Coronary artery (tissue), 2 donors: ENCODE measurements at regions not wholly inside any gene's neighbourhood (a gene's known extent, or its start where the extent isn't known, plus 50 kb on each side); places are given as distances from the start of the nearest gene placed in this dataset.

ENCODE experiments used
- DNase-seq: peaks from one replicate; pipeline ENCODE4 v3.0.0-alpha.2; 2017; ENCODE audit warnings: low spot score
- H3K27ac ChIP-seq, 2 donors: fragments of 200-600 bp; sonication (generic); one replicate each; pipeline ENCODE4 v1.5.1; 2016 to 2019
- H3K4me3 ChIP-seq: fragments of 200-600 bp; sonication (generic); 2 replicates; pipeline ENCODE4 v1.5.1; 2016; ENCODE audit warnings: mild to moderate bottlenecking, moderate library complexity
- CTCF ChIP-seq: fragments of 200-600 bp; sonication (generic); IDR thresholded peaks from one replicate; pipeline ENCODE4 v1.5.1; 2019; ENCODE audit warnings: antibody characterized with exemption

- TF ChIP-seq CTCF: no peak
- no peak overlapping the region for H3K4me3 ChIP-seq
- DNase-seq: no peak
These were observed 642.3 kb downstream of the GATA3 start for GRCh38 chr10:8696746-8697145.

DNA sequence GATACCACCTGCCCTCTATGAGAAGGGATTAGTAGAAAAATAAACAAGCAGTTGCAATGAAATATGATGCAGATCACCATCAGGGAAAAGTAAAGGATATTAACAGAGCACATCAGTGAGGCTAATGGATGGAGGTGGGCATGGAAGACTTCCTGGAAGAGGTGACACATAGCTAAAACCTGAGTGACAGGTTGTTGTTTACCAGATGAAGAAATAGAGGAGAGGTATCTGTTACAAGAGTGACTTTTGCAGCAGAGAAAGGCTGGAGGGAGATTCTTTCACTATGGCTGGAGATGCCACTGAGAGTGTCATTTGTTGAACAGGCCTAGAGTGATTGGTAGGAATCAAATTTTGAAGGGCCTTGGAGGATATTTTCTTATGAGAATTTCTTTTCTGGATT lies 646.2 kb downstream of the GATA3 start:
- TF ChIP-seq CTCF: no peak
- DNase-seq: no peak
- Histone ChIP-seq H3K4me3 (no peak overlapping the region), H3K27ac (no peak overlapping the region)

More at GRCh38 chr10:8696746-8697145, 642.3 kb downstream of the GATA3 start:
- H3K27ac ChIP-seq: no peak overlapping the region

- H3K27ac ChIP-seq: no peak overlapping the region
- TF ChIP-seq CTCF: no peak
- H3K4me3 ChIP-seq: no peak overlapping the region
- no peak for DNase-seq
These were observed 647.7 kb downstream of the GATA3 start for GRCh38 chr10:8702181-8702580.

DNA sequence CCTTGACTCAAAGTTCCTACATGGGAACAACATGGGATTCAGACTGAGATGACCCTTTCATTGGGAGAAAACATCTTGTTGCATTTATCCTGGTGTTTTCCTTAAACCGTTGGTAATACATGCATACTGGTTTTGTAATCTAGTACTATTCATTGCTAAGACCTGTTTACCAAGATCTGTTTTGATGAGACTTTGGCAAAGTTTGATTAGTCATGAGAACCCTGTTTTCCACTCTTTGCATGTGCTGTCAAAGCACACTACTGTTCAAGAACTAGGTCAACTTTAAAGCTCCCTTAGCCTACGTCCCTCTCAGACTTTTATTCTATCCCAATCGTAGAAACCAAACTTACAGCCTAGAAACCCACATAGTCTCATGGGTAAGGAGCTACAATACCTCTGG lies 650.9 kb downstream of the GATA3 start:
- DNase-seq: no peak
- Histone ChIP-seq H3K27ac (no peak overlapping the region), H3K4me3 (no peak overlapping the region)
- TF ChIP-seq CTCF: no peak

GRCh38 chr10:8712656-8713055 lies 658.2 kb downstream of the GATA3 start:
- DNase-seq: no peak
- H3K27ac ChIP-seq: no peak overlapping the region
- no peak for TF ChIP-seq CTCF
- H3K4me3 ChIP-seq: no peak overlapping the region

- no peak for TF ChIP-seq CTCF
- DNase-seq: no peak
- no peak overlapping the region for H3K4me3 ChIP-seq
- no peak overlapping the region for H3K27ac ChIP-seq
These were observed 665.5 kb downstream of the GATA3 start for GRCh38 chr10:8719971-8720370.

DNA sequence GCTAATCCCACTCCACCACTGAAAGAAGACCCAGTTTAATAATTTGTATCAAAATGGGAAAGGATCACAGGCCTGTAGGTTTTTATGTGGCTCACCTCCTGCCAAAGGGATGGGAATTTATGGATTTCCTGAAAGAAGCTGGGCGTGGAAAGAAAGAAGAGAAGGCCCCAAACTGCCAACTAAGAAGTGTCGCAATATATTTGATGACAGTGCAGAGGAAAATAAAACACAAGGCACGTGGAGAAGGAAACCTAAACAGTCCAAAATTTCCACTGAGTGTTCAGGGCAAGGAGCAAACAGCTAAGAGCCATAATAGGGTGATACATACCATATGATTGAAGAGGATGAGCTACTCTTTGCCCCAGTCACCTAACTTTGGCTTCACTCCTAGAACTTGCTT lies 667.2 kb downstream of the GATA3 start:
- TF ChIP-seq CTCF: no peak
- Histone ChIP-seq H3K27ac (no peak overlapping the region), H3K4me3 (no peak overlapping the region)
- DNase-seq: no peak
